Liver (tissue), 8 donors: ENCODE measurements at regions not wholly inside any gene's neighbourhood (a gene's known extent, or its start where the extent isn't known, plus 50 kb on each side); places are given as distances from the start of the nearest gene placed in this dataset.

Source experiments
- DNase-seq: peaks from one replicate; pipeline ENCODE4 v3.0.0-alpha.2; 2017; ENCODE audit warnings: low spot score
- H3K27ac ChIP-seq, 2 donors: one replicate each; pipeline ENCODE4 v1.7.0; 2013; ENCODE audit warnings: inconsistent platforms in 2 of 2, low read length in 2 of 2, control low read depth in 1 of 2, low read depth in 1 of 2, mild to moderate bottlenecking in 1 of 2
- H3K27me3 ChIP-seq, 4 donors: one replicate each; pipeline versions ENCODE4 v1.6.1 to v1.7.0; 2013; ENCODE audit warnings: low read length in 3 of 4, inconsistent platforms in 1 of 4, mild to moderate bottlenecking in 1 of 4, moderate library complexity in 1 of 4; ENCODE audit not compliant: control insufficient read depth in 4 of 4, insufficient read depth in 4 of 4
- H3K36me3 ChIP-seq, 4 donors: one replicate each; pipeline versions ENCODE4 v1.6.1 to v1.7.0; 2013; ENCODE audit warnings: low read length in 3 of 4, mild to moderate bottlenecking in 3 of 4, low read depth in 1 of 4, moderate library complexity in 1 of 4; ENCODE audit not compliant: control insufficient read depth in 4 of 4, insufficient read depth in 3 of 4
- H3K4me1 ChIP-seq, 4 donors: one replicate each; pipeline versions ENCODE4 v1.6.1 to v1.7.0; 2013; ENCODE audit warnings: low read length in 3 of 4, mild to moderate bottlenecking in 3 of 4, moderate library complexity in 1 of 4; ENCODE audit not compliant: control insufficient read depth in 4 of 4, insufficient read depth in 4 of 4
- H3K4me3 ChIP-seq, 3 donors: one replicate each; pipeline versions ENCODE4 v1.6.1 to v1.7.0; 2013; ENCODE audit warnings: low read length in 3 of 3, control low read depth in 1 of 3, low read depth in 1 of 3, mild to moderate bottlenecking in 1 of 3
- H3K9ac ChIP-seq, 2 donors: one replicate each; pipeline ENCODE4 v1.7.0; 2013; ENCODE audit warnings: low read length in 2 of 2, mild to moderate bottlenecking in 2 of 2, moderate library complexity in 2 of 2, control low read depth in 1 of 2, low read depth in 1 of 2
- H3K9me3 ChIP-seq, 4 donors: one replicate each; pipeline versions ENCODE4 v1.6.1 to v1.7.0; 2013; ENCODE audit warnings: low read length in 3 of 4; ENCODE audit not compliant: control insufficient read depth in 4 of 4
- EGR1 ChIP-seq, 2 donors: IDR thresholded peaks; 2 replicates each; pipeline ENCODE4 v1.6.1; 2016 to 2018; ENCODE audit warnings: antibody characterized with exemption in 2 of 2, low read depth in 2 of 2
- FOXA1 ChIP-seq: IDR thresholded peaks from 2 replicates; pipeline ENCODE4 v1.6.1; 2016; ENCODE audit warnings: antibody characterized with exemption
- FOXA2 ChIP-seq: IDR thresholded peaks from 2 replicates; pipeline ENCODE4 v1.6.1; 2016; ENCODE audit warnings: antibody characterized with exemption
- HNF4A ChIP-seq, 2 donors: conservative IDR thresholded peaks; 2 replicates each; pipeline ENCODE4 v1.6.1; 2016; ENCODE audit warnings: antibody characterized with exemption in 2 of 2, mild to moderate bottlenecking in 2 of 2
- JUND ChIP-seq, 2 donors: IDR thresholded peaks; 2 replicates each; pipeline ENCODE4 v1.6.1; 2016; ENCODE audit warnings: antibody characterized with exemption in 2 of 2
- NR2F2 ChIP-seq: IDR thresholded peaks from 2 replicates; pipeline ENCODE4 v1.6.1; 2016; ENCODE audit warnings: antibody characterized with exemption
- RAD21 ChIP-seq, 2 donors: IDR thresholded peaks; 2 replicates each; pipeline ENCODE4 v1.6.1; 2016; ENCODE audit warnings: antibody characterized with exemption in 2 of 2, mild to moderate bottlenecking in 2 of 2
- RXRA ChIP-seq, 2 donors: IDR thresholded peaks; 2 replicates each; pipeline ENCODE4 v1.6.1; 2017 to 2018; ENCODE audit warnings: antibody characterized with exemption in 2 of 2, mild to moderate bottlenecking in 1 of 2
- TAF1 ChIP-seq: conservative IDR thresholded peaks from 2 replicates; pipeline ENCODE4 v1.6.1; 2016; ENCODE audit warnings: antibody characterized with exemption, mild to moderate bottlenecking
- YY1 ChIP-seq: IDR thresholded peaks from 2 replicates; pipeline ENCODE4 v1.6.1; 2016; ENCODE audit warnings: antibody characterized with exemption, mild to moderate bottlenecking
- WGBS: extraction: QIAGEN DNeasy Blood & Tissue Kit; methylation state at CpG from one replicate; pipeline ENCODE4 v1.1.7; 2013; 5-methylcytosine and 5-hydroxymethylcytosine counted together
- TF ChIP-seq, protein P1 (sequence below): IDR thresholded peaks from 2 replicates; pipeline ENCODE4 v1.6.1; 2016; ENCODE audit warnings: antibody characterized with exemption
- TF ChIP-seq, protein P2 (sequence below): IDR thresholded peaks from 2 replicates; pipeline ENCODE4 v1.6.1; 2016; ENCODE audit warnings: antibody characterized with exemption
- TF ChIP-seq, protein P3 (sequence below): IDR thresholded peaks from 2 replicates; pipeline ENCODE4 v1.6.1; 2016; ENCODE audit warnings: antibody characterized with exemption
- TF ChIP-seq, protein P4 (sequence below): IDR thresholded peaks from 2 replicates; pipeline ENCODE4 v1.6.1; 2016; ENCODE audit warnings: antibody characterized with exemption, mild to moderate bottlenecking
- TF ChIP-seq, protein P5 (sequence below): fragments of 150-350 bp; IDR thresholded peaks from 2 replicates; pipeline ENCODE4 v1.5.1; 2017; ENCODE audit warnings: improper control_type of control experiment, low read depth, low read length; ENCODE audit not compliant: missing input control
- donor health status: healthy.
- donor health status: healthy.
- donor health status: healthy.
- donor health status: healthy.
- donor health status: healthy.

DNA sequence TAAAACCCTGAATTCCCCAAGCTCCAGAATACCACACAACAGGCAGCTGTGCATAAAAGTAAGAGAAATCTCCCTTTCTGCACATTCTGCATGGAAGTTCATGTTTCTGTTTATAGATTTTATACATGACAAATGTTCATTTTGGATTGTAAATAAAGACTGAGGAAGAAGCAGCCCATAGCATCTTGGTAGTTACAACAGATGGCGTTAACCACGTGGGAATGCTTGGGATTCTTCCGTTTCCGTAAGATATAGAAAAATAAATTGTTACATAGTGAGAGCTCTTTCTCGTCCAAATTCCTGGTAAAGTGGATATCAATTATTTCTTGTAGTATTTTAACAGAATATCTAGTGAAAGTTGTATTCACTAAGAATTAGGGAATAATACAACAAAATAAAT is 1016.5 kb downstream of the GRM8 start:
- no peak overlapping the region for H3K27ac ChIP-seq
- WGBS = 77% methylated on average over 5 of the region's 5 CpGs
- no peak overlapping the region for H3K9ac ChIP-seq
- no peak for DNase-seq
- no peak overlapping the region for H3K4me3 ChIP-seq
- H3K4me1 ChIP-seq = peaks cover 0 to 1% (median 0%) of the 10 kb centered on the region in 4 donors
- H3K27me3 ChIP-seq = no peaks in the 10 kb centered on the region
- TF ChIP-seq, protein P1, sequence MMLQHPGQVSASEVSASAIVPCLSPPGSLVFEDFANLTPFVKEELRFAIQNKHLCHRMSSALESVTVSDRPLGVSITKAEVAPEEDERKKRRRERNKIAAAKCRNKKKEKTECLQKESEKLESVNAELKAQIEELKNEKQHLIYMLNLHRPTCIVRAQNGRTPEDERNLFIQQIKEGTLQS = no peak
- no peak for TF ChIP-seq RXRA (IDR thresholded peaks at IDR 0.05)
- TF ChIP-seq EGR1 (IDR thresholded peaks at IDR 0.05; ENCODE audit: low read depth in 2 of 2) = no peak
- TF ChIP-seq, protein P2, sequence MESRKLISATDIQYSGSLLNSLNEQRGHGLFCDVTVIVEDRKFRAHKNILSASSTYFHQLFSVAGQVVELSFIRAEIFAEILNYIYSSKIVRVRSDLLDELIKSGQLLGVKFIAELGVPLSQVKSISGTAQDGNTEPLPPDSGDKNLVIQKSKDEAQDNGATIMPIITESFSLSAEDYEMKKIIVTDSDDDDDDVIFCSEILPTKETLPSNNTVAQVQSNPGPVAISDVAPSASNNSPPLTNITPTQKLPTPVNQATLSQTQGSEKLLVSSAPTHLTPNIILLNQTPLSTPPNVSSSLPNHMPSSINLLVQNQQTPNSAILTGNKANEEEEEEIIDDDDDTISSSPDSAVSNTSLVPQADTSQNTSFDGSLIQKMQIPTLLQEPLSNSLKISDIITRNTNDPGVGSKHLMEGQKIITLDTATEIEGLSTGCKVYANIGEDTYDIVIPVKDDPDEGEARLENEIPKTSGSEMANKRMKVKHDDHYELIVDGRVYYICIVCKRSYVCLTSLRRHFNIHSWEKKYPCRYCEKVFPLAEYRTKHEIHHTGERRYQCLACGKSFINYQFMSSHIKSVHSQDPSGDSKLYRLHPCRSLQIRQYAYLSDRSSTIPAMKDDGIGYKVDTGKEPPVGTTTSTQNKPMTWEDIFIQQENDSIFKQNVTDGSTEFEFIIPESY = no peak
- TF ChIP-seq RAD21 (IDR thresholded peaks at IDR 0.05) = no peak
- no peaks in the 10 kb centered on the region for H3K9me3 ChIP-seq
- H3K36me3 ChIP-seq = no peaks in the 10 kb centered on the region

DNA sequence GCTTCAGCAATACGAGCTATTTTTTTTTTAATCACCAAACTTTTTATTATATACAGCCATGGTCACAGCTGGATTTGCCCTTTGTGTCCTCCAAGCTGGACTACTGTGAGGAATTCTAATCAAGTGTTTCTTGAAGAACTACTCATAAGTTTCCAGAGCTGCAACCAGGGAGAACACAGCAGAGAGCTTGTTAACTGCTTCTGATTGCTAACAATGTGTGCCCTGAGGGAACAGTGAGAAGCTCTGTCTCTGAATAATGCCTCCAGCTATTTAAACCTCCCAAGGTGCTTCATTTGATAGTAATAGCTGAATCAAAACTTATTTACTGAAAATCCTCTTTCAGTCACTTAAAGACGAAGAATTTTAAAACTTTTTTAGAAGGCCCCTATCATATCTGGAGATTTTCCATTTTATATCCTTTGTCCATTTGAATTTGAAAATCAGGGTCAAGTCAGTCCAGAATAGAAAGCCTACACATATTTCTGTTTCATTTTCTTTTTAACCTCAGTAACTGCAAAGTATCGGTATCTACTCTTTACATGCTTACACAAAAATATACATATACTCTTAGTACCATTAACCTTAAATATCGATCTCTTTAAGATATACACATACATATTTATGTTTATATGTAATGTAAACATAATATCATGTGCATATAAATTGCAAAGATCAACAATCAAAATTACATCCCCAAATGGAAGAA is 1024.2 kb downstream of the GRM8 start:
- no peak overlapping the region for H3K9ac ChIP-seq
- 84% methylated on average over 4 of the region's 4 CpGs for WGBS
- H3K4me1 ChIP-seq = peaks cover 0 to 1% (median 0%) of the 10 kb centered on the region in 4 donors
- H3K27ac ChIP-seq = no peak overlapping the region
- DNase-seq = no peak
- no peak overlapping the region for H3K4me3 ChIP-seq
- H3K27me3 ChIP-seq = no peaks in the 10 kb centered on the region
- TF ChIP-seq, protein P1 = no peak
- TF ChIP-seq FOXA1 = no peak
- no peak for TF ChIP-seq HNF4A (conservative IDR thresholded peaks at IDR 0.05)
- TF ChIP-seq FOXA2 = no peak
- TF ChIP-seq, protein P3, sequence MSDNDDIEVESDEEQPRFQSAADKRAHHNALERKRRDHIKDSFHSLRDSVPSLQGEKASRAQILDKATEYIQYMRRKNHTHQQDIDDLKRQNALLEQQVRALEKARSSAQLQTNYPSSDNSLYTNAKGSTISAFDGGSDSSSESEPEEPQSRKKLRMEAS = no peak
- TF ChIP-seq, protein P4, sequence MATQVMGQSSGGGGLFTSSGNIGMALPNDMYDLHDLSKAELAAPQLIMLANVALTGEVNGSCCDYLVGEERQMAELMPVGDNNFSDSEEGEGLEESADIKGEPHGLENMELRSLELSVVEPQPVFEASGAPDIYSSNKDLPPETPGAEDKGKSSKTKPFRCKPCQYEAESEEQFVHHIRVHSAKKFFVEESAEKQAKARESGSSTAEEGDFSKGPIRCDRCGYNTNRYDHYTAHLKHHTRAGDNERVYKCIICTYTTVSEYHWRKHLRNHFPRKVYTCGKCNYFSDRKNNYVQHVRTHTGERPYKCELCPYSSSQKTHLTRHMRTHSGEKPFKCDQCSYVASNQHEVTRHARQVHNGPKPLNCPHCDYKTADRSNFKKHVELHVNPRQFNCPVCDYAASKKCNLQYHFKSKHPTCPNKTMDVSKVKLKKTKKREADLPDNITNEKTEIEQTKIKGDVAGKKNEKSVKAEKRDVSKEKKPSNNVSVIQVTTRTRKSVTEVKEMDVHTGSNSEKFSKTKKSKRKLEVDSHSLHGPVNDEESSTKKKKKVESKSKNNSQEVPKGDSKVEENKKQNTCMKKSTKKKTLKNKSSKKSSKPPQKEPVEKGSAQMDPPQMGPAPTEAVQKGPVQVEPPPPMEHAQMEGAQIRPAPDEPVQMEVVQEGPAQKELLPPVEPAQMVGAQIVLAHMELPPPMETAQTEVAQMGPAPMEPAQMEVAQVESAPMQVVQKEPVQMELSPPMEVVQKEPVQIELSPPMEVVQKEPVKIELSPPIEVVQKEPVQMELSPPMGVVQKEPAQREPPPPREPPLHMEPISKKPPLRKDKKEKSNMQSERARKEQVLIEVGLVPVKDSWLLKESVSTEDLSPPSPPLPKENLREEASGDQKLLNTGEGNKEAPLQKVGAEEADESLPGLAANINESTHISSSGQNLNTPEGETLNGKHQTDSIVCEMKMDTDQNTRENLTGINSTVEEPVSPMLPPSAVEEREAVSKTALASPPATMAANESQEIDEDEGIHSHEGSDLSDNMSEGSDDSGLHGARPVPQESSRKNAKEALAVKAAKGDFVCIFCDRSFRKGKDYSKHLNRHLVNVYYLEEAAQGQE = no peak
- no peak for TF ChIP-seq NR2F2
- TF ChIP-seq YY1 = no peak
- no peak for TF ChIP-seq RXRA (IDR thresholded peaks at IDR 0.05)
- TF ChIP-seq, protein P2 = no peak
- no peak for TF ChIP-seq TAF1
- no peak for TF ChIP-seq RAD21 (IDR thresholded peaks at IDR 0.05)
- TF ChIP-seq, protein P5, sequence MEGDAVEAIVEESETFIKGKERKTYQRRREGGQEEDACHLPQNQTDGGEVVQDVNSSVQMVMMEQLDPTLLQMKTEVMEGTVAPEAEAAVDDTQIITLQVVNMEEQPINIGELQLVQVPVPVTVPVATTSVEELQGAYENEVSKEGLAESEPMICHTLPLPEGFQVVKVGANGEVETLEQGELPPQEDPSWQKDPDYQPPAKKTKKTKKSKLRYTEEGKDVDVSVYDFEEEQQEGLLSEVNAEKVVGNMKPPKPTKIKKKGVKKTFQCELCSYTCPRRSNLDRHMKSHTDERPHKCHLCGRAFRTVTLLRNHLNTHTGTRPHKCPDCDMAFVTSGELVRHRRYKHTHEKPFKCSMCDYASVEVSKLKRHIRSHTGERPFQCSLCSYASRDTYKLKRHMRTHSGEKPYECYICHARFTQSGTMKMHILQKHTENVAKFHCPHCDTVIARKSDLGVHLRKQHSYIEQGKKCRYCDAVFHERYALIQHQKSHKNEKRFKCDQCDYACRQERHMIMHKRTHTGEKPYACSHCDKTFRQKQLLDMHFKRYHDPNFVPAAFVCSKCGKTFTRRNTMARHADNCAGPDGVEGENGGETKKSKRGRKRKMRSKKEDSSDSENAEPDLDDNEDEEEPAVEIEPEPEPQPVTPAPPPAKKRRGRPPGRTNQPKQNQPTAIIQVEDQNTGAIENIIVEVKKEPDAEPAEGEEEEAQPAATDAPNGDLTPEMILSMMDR = no peak
- TF ChIP-seq JUND (IDR thresholded peaks at IDR 0.05) = no peak
- no peaks in the 10 kb centered on the region for H3K36me3 ChIP-seq
- no peaks in the 10 kb centered on the region for H3K9me3 ChIP-seq
